G401.6 (cell line): ENCODE measurements at regions not wholly inside any gene's neighbourhood (a gene's known extent, or its start where the extent isn't known, plus 50 kb on each side); places are given as distances from the start of the nearest gene placed in this dataset.
"Not testable (repeated sequence)": the region's sequence is repeated elsewhere in the genome, so short reads cannot be mapped to it uniquely, and the experiment has no call there.

Source experiments
- FAIRE-seq: peaks from 2 replicates; lab custom pipeline; 2012; peaks lifted over from hg19 to GRCh38; lab: Jason Lieb, UNC

GRCh38 chr14:83568141-83568540 is 1961.8 kb upstream of the FLRT2 start:
- no peak for FAIRE-seq

DNA sequence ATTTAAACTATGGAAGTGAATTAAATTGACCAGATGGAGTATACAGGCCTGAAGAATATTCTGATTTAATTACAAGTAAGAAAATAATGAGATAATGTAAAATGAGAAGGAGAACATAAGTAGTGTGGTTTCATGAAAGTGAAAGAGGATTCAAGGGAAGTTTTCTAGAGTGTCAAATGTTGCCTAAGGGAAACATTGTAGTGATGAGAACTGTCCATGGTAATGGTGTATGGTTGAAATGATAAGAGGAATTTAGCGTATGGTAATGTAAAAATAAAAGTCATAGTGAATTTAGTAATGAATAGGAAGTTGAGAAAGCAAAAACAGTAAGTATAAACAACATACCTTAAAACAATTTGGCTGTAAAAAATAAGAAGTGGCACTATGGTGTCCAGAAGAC is 1954.6 kb upstream of the FLRT2 start:
- no peak for FAIRE-seq

GRCh38 chr14:83583201-83583600 is 1946.7 kb upstream of the FLRT2 start:
- no peak for FAIRE-seq

- no peak for FAIRE-seq
These were observed 1935.1 kb upstream of the FLRT2 start for GRCh38 chr14:83594874-83595273.

GRCh38 chr14:83607682-83608081 is 1922.3 kb upstream of the FLRT2 start:
- FAIRE-seq: no peak

DNA sequence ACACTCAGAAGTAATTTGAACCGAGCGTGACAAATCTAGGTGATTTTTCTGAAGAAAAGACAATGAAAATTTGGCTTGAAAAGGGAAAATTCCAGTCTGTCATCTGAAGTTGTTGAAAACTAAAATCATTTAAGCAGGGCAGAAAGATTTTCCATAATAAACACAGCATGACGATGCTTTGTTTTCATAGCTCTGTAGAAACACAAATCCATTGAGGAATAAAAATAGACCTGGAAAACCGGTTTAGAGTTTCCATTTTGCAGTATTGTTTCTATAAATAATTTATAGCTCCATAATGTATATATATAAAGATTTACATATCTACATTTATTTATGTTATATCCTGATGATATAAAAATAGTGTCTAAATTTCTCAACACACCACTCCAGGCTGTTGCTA is 1918.5 kb upstream of the FLRT2 start:
- no peak for FAIRE-seq

- FAIRE-seq: no peak
These were observed 1918.0 kb upstream of the FLRT2 start for GRCh38 chr14:83611906-83612390.

DNA sequence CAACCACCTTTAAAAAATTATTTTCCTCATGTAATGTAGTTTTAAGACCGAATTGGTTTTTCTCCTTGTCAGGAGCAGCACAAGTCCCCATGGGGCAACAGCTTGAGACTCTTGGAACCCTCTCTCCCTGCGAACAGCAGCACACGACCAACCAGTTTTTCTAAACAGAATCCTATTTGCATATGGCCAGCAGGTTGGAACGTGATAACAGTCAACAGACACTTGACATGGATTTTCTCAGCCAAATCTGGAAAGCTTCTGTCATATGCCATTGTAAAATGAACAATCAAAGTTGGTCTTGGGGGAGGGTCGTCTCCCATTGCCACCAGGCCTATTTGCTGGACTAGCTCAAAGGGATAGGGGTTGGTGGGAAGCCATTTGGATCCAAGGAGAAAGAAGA is 1915.0 kb upstream of the FLRT2 start:
- FAIRE-seq: no peak

GRCh38 chr14:83624541-83624940 is 1905.4 kb upstream of the FLRT2 start:
- FAIRE-seq: no peak

- no peak for FAIRE-seq
These were observed 1897.6 kb upstream of the FLRT2 start for GRCh38 chr14:83632375-83632774.

- no peak for FAIRE-seq
These were observed 1891.0 kb upstream of the FLRT2 start for GRCh38 chr14:83638748-83639504.

- FAIRE-seq: not testable (repeated sequence)
These were observed 1890.5 kb upstream of the FLRT2 start for GRCh38 chr14:83639505-83639875.

GRCh38 chr14:83646228-83646627 is 1883.7 kb upstream of the FLRT2 start:
- no peak for FAIRE-seq

DNA sequence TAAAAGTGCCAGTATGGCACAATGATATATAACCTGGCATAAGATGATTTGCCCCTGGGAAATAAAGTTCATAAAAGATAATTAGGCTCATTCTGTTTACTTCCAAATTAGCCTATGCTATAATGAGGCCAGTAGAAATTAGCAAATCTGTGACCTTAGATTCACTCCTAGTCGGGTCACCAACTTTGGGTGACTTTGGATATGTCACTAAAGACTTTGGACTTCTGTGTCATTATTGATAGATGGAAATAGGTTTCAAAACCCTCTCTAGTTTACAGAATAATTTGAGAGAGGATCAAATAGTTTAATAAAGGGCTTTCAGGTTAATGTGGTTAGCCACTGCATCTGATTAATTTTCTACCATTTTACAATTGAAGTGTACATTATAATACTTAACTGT is 1869.3 kb upstream of the FLRT2 start:
- no peak for FAIRE-seq

DNA sequence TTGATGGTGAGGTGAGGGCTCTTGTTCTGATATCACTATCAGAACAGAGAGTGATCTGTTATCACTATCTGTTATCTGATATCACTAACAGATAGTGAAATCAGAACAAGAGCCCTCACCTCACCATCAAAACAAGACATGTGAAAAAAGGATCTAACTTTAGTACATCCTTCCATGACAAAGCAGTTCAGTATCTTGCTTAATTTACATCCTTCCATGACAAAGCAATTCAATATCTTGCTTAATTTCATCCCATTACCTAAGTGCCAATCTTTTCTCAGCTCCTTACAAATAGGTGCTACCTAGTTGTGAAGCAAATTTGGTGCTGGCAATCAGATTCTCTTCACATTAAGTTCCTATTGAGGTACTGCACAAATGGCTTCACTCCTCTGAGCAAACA is 1865.6 kb upstream of the FLRT2 start:
- FAIRE-seq: no peak

- no peak for FAIRE-seq
These were observed 1840.7 kb upstream of the FLRT2 start for GRCh38 chr14:83689265-83689664.

DNA sequence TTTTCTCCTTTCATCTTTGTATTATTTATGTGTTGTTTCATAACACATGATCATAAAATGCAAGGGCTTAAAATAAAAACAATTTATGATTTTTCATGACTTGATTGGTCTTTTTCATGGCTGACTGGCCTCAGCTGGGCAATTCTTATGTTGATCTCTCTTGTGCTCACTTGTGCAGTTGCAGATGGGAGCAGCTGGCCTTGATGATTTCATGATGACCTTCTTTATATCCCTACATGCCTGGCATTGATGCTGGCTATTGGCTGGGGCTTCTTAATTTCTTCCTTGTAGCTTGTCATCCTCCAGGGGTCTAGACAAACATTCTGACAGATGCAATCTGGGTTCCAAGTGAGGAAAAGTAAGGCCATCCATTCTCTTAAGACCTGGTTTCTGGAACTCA is 1832.8 kb upstream of the FLRT2 start:
- FAIRE-seq: no peak

- no peak for FAIRE-seq
These were observed 1827.3 kb upstream of the FLRT2 start for GRCh38 chr14:83702619-83703018.

GRCh38 chr14:83706231-83706954 is 1823.6 kb upstream of the FLRT2 start:
- no peak for FAIRE-seq

- no peak for FAIRE-seq
These were observed 1822.9 kb upstream of the FLRT2 start for GRCh38 chr14:83707056-83707455.

- FAIRE-seq: no peak
These were observed 1820.8 kb upstream of the FLRT2 start for GRCh38 chr14:83709116-83709515.

GRCh38 chr14:83711046-83711445 is 1818.9 kb upstream of the FLRT2 start:
- FAIRE-seq: no peak

DNA sequence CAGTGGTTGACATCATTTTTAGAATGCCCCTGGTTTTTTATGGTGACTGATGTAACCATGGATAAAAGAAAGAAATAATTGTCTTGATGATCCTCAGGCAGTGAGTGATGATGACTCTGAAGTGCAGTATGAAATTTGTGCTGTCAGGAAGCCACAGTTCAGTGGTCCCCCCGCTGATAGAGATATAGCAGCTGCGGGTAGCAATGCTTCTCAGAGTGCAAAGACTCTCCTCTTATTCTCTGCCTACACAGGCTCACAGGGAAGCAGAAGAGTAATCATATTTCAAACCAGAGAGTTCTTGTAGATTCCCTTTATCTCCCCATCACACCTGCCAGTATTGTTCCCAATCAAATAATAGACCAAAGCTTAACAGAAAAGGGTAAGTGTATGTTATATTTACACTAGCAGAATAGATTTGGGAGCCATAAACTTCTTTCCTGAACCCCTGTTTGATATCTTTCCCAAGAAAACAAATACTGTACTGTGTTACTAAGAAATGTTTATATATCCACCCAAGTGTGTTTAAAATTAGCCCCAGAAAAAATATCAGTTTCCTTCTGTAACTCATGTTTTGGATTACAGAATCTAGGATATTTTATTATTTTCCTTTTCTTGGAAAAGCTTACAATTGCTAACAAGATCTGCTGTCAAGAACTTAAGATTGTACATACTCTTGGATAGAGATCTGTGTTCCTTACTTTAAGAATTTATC is 1817.4 kb upstream of the FLRT2 start:
- FAIRE-seq: no peak
